SKM-1 treated with dmso at 0.1 percent for 144 hours (cell line): ENCODE measurements at regions not wholly inside any gene's neighbourhood (a gene's known extent, or its start where the extent isn't known, plus 50 kb on each side); places are given as distances from the start of the nearest gene placed in this dataset.

Source experiments
- DNase-seq: peaks from one replicate; lab custom pipeline; 2025; ENCODE audit not compliant: unreplicated experiment; lab: John Stamatoyannopoulos, UW

DNA sequence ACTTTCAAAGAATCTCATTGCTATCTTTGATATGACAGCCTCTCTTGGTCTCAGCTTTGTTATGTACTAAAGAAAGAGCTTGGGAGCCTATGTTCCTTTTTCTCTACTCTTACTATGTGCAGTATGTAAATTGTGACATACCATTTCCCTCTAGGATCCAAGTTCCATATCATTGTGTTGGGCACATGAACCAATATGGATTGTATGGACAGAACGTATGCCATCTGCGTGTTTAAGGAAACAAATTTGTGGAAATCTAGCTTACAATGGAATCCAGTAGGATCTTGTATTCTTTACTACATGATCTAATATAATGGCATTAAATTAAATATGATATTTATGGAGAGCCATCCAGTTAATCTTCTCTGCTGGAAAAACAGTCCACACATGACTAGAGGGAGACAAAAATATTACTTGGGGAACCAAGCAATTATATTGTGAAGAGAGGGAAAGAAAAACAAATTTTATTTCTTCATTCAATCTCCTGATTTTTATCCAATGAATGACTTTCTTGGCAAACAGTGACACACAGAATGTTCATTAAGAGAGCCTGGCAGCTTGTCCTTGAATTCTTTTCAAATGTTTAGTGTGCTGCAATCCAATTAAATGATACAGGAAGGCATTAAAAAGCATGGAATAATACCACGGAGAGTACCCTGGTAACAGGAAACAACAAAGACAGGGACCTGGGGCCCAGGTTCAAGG, 106.5 kb upstream of the DAB1 start:
- no peak for DNase-seq

- DNase-seq = no peak
Measured at GRCh38 chr1:57522575-57522974, 98.7 kb upstream of the DAB1 start.

DNA sequence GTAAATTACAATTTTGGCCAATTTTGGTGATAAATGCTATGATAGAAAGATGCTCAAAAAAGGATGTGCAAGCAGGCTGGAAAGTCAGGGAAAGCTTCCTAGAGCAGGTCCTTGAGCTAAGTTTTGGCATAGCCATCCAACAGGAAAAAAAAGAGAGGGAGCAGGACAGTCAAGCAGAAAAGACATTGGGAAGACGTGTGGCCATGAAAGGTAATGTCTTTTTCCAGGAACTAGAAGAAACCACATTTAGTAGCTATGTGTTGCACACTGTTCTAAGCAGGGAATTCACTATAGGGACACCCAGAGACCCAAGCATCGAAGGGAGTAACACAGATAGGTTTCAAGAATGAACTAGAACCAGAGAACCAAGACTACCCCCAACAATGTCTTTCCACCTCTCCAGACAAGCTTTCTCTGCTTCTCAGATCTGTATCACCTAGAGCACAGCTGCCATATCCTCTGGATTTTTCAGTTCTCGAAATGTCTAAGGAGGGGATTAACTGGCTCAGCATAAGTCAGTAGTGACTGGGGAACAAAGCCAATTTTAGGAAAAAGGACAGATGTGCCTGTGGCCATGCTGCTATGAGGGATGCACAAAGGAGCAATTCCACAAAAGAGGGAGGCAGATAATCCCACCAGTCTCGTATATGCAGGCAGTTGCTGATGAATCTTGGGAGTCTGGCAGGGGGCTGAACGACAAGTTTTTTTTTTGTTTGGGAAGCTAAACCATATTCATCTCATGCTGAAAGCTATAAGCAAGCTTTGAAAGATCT, 97.1 kb upstream of the DAB1 start:
- no peak for DNase-seq

DNA sequence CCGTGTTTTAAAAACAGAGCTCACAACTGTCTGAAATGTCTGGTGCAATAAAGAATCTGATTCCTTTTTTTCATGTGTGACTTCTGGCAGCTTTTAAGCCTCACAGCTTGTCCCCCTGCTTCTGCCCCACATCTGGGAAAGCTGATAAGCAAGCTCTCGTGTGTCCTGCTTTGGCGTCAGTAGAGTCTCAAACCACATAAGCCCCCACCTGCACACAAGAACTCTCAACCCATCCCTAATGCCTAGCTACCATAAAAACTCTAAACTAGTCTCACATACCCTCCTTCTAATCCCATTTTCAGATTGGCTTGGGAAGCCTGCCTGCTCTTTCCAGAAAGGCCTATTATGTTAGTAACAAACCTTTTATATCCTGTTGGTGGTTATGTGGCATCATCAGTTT, 94.6 kb upstream of the DAB1 start:
- DNase-seq = no peak

- DNase-seq = no peak
Measured at GRCh38 chr1:57517587-57518374, 93.9 kb upstream of the DAB1 start.

DNA sequence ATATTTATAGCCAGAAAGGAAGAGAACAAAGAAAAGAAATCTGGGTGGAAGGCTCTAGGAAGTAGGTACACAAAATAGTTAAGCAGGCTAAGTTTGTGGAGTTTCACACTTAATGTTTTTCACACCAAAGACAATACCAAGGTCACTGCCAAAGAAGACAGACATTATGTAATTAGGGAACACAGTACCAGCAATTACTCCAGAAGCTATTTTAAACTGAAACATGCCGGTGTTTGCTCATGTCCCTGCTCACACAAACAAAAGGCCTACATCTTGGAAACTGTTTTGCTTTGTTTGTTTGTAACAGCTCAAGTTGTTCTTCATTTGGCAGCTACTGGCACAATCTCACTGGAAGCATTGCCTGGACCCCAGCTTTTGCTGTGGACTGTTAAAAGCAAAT, 88.5 kb upstream of the DAB1 start:
- DNase-seq = no peak

GRCh38 chr1:57506941-57507340, 83.1 kb upstream of the DAB1 start:
- no peak for DNase-seq

DNA sequence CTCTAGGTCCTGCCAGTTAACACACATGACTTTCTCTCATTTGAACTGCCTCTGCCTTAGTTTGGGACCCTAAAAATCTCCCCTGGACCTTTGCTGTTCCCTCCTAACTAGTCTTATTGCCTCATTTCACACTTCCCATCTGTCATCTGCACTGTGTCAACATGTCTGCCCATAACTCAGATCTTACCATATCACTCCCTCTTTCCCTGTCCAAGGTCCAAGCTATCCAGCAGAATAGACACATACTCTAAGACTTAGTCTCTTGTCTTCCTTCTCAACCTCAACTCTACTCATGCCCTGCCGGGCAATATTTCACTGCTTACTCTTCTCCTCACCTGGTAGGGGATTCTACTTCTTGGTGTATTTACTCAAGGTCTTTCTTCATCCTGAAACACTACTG, 79.5 kb upstream of the DAB1 start:
- DNase-seq = no peak

GRCh38 chr1:57500136-57500830, 76.4 kb upstream of the DAB1 start:
- DNase-seq = no peak

GRCh38 chr1:57494530-57495079, 70.7 kb upstream of the DAB1 start:
- DNase-seq = no peak

- DNase-seq = no peak
Measured at GRCh38 chr1:57492586-57493226, 68.8 kb upstream of the DAB1 start.

DNA sequence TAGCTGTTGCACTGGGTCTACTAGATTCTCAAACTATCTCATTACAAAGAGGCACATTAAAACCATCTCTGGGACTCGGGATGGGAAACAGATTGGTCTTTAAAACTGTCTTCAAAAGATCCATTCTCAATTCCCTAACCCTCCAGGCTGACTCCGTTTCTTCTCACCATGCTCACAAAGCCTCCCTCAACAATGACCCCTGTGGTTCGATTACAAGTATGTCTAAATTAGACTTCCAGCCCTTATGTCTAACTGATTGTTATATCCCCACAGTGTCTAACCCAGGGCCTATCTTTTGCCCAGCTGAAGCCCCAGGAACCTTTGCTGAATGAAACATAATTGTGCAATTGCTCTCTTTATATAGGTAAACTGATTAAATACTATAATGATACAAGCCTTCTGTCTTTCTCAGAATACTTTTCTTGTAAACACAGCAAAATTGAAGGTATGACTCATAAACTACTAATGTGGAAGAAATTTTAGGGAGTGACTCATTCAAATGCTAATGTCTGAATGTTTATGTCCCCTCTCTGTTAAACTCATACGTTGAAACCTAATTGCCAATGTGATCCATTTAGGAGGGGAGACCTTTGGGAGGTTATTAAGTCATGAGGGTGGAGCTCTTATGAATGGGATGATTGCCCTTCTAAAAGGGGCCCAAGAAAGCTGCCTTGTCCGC, 65.6 kb upstream of the DAB1 start:
- no peak for DNase-seq

DNA sequence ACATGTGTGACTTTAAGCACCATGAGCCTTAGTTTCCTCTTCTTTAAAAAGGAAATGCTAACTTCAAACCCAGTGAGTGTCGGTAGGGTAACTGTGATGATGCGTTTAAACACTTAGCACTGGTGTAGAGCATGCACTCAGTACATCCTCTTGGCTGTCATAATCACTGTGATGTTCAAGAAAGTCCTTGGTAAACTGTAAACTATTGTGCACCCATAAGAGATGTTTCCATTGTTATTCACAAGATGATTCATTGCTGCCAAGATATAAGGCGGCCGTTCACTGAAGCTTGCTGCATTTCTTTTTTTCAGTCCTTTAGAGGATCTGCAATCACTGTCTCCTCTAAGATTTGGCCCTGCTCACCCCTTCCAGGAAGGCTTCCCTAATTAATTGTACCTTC, 61.8 kb upstream of the DAB1 start:
- no peak for DNase-seq

DNA sequence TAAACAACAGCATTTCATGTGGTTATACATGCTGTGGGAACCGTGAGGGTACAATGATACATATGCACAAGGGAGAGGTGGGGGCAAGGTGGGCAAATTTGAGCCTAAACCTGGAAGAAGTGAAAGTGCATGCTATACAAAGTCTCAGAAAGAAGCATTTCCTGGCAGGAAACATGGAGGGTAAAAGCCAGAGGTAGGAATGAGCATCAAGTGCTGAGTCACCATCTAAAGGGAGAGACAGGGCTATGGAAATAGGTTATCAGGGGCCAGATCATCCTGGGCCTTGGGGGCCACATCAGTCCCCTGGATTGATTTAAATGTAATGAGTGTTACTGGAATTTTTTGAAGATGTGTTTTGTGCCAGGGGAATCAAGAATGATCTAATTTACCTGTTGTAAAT, 60.1 kb upstream of the DAB1 start:
- no peak for DNase-seq

- no peak for DNase-seq
Measured at GRCh38 chr1:57479471-57479870, 55.6 kb upstream of the DAB1 start.

DNA sequence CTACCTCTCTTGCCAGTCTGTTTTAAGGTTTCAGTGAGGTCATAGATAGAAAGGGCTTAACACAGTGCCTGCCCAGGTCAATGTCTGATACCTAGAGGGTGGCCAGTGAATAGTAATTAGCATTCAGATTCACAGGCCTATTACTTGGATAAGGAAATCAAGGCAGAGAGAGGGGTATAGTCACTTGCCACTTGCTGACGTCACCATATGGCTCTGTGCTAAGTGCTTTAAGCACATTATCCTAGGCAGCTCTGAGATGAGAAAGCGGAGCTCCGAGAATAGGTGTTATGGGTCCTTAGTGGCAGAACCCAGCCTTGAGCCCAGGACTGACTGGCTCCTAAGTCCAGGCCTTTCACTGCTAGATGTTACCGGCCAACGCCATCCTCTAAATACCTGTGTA, 51.5 kb upstream of the DAB1 start:
- no peak for DNase-seq

DNA sequence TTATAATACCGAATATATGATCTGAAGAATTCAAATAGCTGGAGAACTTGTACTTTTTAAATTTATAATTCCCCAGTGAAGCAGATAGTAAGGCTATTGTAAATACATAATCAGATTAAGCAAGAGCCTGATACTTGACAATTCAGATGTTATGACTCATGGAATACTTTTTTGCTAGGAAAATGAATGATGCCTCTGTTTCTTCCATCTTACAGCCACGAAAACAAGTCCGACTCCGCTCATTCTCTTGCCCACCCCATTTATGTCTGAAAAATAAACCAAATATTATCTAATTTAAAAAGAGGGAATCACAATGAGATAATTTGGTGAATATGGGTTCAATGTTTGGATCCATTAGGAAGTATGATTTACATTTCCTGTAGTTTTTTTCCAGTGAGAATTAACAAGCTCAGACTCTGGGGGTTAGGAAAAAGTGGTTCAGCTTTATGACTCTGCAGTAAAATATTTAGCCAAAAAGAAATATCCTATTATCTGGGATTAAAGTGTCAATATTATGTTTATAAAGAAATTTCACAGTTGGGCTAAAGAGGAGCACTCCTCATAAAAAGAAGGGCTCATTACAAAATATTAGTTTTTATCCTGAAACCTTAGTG, 50.4 kb upstream of the DAB1 start:
- DNase-seq = no peak
